ENCODE measurements at regions not wholly inside any gene's neighbourhood (a gene's known extent, or its start where the extent isn't known, plus 50 kb on each side); places are given as distances from the start of the nearest gene placed in this dataset.
A peak's percentile ranks its signal among the peaks of the same experiment; 100 is the strongest.

DNA sequence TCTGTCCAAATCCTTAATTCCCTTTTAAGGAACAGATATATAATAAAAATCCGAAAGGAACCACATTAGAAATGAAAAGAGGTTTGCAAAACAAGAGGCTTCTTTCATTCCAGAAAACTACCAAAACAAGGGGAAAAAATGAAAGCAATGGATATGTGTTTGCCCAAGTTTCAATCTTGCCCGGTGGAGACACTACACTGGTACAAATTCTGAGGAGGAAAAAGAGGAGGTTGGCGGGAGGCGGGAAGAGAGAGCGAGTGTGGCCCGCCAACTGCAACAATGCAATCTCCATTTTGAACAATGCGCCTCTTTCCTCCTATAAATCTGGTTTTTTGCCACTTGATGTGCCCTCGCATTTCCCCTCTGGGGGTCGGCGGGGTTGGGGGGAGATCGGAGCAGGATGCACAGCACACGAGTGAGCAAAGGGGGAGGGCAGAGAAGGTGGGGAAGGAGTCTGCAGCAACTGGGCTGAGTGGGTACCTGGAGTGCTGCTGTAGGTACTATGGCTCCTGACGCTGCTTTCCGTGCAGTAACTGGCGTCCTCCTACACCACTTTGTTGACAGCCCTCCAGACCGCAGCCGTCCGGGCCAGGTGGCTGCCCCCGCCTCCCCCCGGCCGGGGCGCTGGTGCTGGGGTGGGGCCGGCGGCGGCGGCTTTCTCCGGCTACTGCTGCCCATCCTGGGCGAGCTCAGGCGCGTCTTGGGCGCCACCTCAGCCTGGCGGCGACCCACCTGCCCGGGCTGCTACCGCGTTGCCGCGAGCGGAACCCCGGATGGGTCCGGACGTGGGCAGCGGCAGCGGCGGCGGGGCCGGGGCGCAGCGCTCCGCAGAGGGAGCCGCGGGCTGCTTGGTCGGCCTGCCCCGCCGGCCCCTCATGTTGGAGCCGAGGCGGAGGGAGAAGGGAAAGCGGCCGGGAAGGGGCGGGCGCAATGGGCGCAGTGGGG is 93.8 kb upstream of the PLEKHM1 start (continued):
- TF ChIP-seq, protein P1, sequence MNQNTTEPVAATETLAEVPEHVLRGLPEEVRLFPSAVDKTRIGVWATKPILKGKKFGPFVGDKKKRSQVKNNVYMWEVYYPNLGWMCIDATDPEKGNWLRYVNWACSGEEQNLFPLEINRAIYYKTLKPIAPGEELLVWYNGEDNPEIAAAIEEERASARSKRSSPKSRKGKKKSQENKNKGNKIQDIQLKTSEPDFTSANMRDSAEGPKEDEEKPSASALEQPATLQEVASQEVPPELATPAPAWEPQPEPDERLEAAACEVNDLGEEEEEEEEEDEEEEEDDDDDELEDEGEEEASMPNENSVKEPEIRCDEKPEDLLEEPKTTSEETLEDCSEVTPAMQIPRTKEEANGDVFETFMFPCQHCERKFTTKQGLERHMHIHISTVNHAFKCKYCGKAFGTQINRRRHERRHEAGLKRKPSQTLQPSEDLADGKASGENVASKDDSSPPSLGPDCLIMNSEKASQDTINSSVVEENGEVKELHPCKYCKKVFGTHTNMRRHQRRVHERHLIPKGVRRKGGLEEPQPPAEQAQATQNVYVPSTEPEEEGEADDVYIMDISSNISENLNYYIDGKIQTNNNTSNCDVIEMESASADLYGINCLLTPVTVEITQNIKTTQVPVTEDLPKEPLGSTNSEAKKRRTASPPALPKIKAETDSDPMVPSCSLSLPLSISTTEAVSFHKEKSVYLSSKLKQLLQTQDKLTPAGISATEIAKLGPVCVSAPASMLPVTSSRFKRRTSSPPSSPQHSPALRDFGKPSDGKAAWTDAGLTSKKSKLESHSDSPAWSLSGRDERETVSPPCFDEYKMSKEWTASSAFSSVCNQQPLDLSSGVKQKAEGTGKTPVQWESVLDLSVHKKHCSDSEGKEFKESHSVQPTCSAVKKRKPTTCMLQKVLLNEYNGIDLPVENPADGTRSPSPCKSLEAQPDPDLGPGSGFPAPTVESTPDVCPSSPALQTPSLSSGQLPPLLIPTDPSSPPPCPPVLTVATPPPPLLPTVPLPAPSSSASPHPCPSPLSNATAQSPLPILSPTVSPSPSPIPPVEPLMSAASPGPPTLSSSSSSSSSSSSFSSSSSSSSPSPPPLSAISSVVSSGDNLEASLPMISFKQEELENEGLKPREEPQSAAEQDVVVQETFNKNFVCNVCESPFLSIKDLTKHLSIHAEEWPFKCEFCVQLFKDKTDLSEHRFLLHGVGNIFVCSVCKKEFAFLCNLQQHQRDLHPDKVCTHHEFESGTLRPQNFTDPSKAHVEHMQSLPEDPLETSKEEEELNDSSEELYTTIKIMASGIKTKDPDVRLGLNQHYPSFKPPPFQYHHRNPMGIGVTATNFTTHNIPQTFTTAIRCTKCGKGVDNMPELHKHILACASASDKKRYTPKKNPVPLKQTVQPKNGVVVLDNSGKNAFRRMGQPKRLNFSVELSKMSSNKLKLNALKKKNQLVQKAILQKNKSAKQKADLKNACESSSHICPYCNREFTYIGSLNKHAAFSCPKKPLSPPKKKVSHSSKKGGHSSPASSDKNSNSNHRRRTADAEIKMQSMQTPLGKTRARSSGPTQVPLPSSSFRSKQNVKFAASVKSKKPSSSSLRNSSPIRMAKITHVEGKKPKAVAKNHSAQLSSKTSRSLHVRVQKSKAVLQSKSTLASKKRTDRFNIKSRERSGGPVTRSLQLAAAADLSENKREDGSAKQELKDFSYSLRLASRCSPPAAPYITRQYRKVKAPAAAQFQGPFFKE (tag by site-specific recombination; IDR thresholded peaks at IDR 0.05; ENCODE audit: borderline replicate concordance): no peak
- TF ChIP-seq ZNF274 (IDR thresholded peaks at IDR 0.05; ENCODE audit: low read length): no peak
- TF ChIP-seq ZNF274 (tag by site-specific recombination; IDR thresholded peaks at IDR 0.05; ENCODE audit: borderline replicate concordance): no peak
- TF ChIP-seq ZFP69B (tag by site-specific recombination; IDR thresholded peaks at IDR 0.05): peak; percentile 62; the same call in 1 of the 2 replicates
- no peak for TF ChIP-seq ZNF843 (tag by site-specific recombination; IDR thresholded peaks at IDR 0.05)
- TF ChIP-seq, protein P2, sequence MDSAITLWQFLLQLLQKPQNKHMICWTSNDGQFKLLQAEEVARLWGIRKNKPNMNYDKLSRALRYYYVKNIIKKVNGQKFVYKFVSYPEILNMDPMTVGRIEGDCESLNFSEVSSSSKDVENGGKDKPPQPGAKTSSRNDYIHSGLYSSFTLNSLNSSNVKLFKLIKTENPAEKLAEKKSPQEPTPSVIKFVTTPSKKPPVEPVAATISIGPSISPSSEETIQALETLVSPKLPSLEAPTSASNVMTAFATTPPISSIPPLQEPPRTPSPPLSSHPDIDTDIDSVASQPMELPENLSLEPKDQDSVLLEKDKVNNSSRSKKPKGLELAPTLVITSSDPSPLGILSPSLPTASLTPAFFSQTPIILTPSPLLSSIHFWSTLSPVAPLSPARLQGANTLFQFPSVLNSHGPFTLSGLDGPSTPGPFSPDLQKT (IDR thresholded peaks at IDR 0.05; ENCODE audit: borderline replicate concordance, low read depth, low read length): no peak
- TF ChIP-seq ZNF121 (tag by site-specific recombination; IDR thresholded peaks at IDR 0.05): peak; percentile 31; the same call in 1 of the 2 replicates
- peak; percentile 27; the same call in 1 of the 2 replicates for TF ChIP-seq KLF7 (tag by site-specific recombination; IDR thresholded peaks at IDR 0.05; ENCODE audit: borderline replicate concordance)
- TF ChIP-seq ZSCAN30 (tag by site-specific recombination; IDR thresholded peaks at IDR 0.05): 0 out of 2 replicates have a peak, but pooled peaks have one; percentile 65
- peak; percentile 10; the same call in 1 of the 2 replicates for TF ChIP-seq GLIS1 (tag by site-specific recombination; IDR thresholded peaks at IDR 0.05)
- no peak for TF ChIP-seq HOXD13 (CRISPR knock-in tag; IDR thresholded peaks at IDR 0.05; ENCODE audit: borderline replicate concordance)
- no peak for TF ChIP-seq ZNF658 (tag by site-specific recombination; IDR thresholded peaks at IDR 0.05)
- TF ChIP-seq, protein P3, sequence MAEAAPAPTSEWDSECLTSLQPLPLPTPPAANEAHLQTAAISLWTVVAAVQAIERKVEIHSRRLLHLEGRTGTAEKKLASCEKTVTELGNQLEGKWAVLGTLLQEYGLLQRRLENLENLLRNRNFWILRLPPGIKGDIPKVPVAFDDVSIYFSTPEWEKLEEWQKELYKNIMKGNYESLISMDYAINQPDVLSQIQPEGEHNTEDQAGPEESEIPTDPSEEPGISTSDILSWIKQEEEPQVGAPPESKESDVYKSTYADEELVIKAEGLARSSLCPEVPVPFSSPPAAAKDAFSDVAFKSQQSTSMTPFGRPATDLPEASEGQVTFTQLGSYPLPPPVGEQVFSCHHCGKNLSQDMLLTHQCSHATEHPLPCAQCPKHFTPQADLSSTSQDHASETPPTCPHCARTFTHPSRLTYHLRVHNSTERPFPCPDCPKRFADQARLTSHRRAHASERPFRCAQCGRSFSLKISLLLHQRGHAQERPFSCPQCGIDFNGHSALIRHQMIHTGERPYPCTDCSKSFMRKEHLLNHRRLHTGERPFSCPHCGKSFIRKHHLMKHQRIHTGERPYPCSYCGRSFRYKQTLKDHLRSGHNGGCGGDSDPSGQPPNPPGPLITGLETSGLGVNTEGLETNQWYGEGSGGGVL (tag by site-specific recombination; IDR thresholded peaks at IDR 0.05): peak; percentile 74
- TF ChIP-seq ZBTB7A (tag by site-specific recombination; IDR thresholded peaks at IDR 0.05; ENCODE audit: low read depth): 0 out of 2 replicates have a peak, but pooled peaks have one; percentile 53
- TF ChIP-seq ZNF366 (tag by site-specific recombination; conservative IDR thresholded peaks at IDR 0.05): peak; percentile 89
- TF ChIP-seq, protein P4, sequence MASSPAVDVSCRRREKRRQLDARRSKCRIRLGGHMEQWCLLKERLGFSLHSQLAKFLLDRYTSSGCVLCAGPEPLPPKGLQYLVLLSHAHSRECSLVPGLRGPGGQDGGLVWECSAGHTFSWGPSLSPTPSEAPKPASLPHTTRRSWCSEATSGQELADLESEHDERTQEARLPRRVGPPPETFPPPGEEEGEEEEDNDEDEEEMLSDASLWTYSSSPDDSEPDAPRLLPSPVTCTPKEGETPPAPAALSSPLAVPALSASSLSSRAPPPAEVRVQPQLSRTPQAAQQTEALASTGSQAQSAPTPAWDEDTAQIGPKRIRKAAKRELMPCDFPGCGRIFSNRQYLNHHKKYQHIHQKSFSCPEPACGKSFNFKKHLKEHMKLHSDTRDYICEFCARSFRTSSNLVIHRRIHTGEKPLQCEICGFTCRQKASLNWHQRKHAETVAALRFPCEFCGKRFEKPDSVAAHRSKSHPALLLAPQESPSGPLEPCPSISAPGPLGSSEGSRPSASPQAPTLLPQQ (tag by site-specific recombination; IDR thresholded peaks at IDR 0.05): peak; percentile 67
- peak; percentile 83 for TF ChIP-seq ZFHX2 (tag by site-specific recombination; conservative IDR thresholded peaks at IDR 0.05)
- TF ChIP-seq ZNF473 (tag by site-specific recombination; IDR thresholded peaks at IDR 0.05): no peak
- TF ChIP-seq ZEB2 (tag by site-specific recombination; IDR thresholded peaks at IDR 0.05): peak; percentile 82
- TF ChIP-seq, protein P5, sequence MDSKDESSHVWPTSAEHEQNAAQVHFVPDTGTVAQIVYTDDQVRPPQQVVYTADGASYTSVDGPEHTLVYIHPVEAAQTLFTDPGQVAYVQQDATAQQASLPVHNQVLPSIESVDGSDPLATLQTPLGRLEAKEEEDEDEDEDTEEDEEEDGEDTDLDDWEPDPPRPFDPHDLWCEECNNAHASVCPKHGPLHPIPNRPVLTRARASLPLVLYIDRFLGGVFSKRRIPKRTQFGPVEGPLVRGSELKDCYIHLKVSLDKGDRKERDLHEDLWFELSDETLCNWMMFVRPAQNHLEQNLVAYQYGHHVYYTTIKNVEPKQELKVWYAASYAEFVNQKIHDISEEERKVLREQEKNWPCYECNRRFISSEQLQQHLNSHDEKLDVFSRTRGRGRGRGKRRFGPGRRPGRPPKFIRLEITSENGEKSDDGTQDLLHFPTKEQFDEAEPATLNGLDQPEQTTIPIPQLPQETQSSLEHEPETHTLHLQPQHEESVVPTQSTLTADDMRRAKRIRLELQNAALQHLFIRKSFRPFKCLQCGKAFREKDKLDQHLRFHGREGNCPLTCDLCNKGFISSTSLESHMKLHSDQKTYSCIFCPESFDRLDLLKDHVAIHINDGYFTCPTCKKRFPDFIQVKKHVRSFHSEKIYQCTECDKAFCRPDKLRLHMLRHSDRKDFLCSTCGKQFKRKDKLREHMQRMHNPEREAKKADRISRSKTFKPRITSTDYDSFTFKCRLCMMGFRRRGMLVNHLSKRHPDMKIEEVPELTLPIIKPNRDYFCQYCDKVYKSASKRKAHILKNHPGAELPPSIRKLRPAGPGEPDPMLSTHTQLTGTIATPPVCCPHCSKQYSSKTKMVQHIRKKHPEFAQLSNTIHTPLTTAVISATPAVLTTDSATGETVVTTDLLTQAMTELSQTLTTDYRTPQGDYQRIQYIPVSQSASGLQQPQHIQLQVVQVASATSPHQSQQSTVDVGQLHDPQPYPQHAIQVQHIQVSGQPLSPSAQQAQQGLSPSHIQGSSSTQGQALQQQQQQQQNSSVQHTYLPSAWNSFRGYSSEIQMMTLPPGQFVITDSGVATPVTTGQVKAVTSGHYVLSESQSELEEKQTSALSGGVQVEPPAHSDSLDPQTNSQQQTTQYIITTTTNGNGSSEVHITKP (tag by site-specific recombination; IDR thresholded peaks at IDR 0.05): peak; percentile 34; the same call in 1 of the 2 replicates
- TF ChIP-seq, protein P6, sequence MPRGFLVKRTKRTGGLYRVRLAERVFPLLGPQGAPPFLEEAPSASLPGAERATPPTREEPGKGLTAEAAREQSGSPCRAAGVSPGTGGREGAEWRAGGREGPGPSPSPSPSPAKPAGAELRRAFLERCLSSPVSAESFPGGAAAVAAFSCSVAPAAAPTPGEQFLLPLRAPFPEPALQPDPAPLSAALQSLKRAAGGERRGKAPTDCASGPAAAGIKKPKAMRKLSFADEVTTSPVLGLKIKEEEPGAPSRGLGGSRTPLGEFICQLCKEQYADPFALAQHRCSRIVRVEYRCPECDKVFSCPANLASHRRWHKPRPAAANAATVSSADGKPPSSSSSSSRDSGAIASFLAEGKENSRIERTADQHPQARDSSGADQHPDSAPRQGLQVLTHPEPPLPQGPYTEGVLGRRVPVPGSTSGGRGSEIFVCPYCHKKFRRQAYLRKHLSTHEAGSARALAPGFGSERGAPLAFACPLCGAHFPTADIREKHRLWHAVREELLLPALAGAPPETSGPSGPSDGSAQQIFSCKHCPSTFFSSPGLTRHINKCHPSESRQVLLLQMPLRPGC (tag by site-specific recombination; IDR thresholded peaks at IDR 0.05): no peak; the same call in 1 of the 2 replicates
- TF ChIP-seq SP2 (tag by site-specific recombination; IDR thresholded peaks at IDR 0.05): peak; percentile 55

Measured in HEK293 (cell line).